ENCODE measurements at regions not wholly inside any gene's neighbourhood (a gene's known extent, or its start where the extent isn't known, plus 50 kb on each side); places are given as distances from the start of the nearest gene placed in this dataset.

DNA sequence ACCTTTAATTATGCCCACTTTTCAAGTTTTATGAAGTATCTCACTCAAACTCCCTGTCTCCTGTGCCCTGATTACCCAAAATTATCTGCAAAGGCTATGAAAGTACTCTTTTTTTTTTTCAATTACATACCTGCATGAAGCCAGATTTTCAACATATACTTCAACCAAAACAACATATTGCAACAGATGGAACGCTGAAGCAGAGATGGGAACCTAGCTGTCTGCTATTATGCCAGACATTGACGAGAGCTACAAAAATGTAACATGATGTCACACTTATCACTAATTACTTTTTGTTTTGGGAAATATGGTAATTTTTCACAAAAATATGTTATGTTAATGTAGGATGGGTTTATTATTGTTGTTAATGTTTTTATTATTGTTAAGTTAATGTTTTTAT, 86.5 kb upstream of the SLC1A3 start:
- Histone ChIP-seq H3K4me2 (ENCODE audit: low read depth, low read length) (no peak overlapping the region), H2AFZ (ENCODE audit: low read length) (no peak overlapping the region), H3K4me3 (ENCODE audit: low read length) (no peak overlapping the region), H3K27ac (ENCODE audit: low read length) (no peak overlapping the region), H3K36me3 (replicated peaks; ENCODE audit: insufficient read depth, low read length) (no peaks in the 10 kb centered on the region), H3K27me3 (replicated peaks; ENCODE audit: insufficient read depth, low read length) (no peaks in the 10 kb centered on the region), H3K79me2 (ENCODE audit: low read length) (no peaks in the 10 kb centered on the region), H3K9me3 (replicated peaks; ENCODE audit: insufficient read depth, low read length) (no peaks in the 10 kb centered on the region), H4K20me1 (ENCODE audit: insufficient read depth, low read length) (no peaks in the 10 kb centered on the region), H3K4me1 (ENCODE audit: low read length) (no peaks in the 10 kb centered on the region), H3K9ac (ENCODE audit: low read length) (no peak overlapping the region), H3K9me2 (replicated peaks; ENCODE audit: insufficient read depth, low read length) (no peaks in the 10 kb centered on the region), H3F3A (ENCODE audit: insufficient read depth, low read length) (no peaks in the 10 kb centered on the region)
- TF ChIP-seq, protein P1, sequence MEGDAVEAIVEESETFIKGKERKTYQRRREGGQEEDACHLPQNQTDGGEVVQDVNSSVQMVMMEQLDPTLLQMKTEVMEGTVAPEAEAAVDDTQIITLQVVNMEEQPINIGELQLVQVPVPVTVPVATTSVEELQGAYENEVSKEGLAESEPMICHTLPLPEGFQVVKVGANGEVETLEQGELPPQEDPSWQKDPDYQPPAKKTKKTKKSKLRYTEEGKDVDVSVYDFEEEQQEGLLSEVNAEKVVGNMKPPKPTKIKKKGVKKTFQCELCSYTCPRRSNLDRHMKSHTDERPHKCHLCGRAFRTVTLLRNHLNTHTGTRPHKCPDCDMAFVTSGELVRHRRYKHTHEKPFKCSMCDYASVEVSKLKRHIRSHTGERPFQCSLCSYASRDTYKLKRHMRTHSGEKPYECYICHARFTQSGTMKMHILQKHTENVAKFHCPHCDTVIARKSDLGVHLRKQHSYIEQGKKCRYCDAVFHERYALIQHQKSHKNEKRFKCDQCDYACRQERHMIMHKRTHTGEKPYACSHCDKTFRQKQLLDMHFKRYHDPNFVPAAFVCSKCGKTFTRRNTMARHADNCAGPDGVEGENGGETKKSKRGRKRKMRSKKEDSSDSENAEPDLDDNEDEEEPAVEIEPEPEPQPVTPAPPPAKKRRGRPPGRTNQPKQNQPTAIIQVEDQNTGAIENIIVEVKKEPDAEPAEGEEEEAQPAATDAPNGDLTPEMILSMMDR (IDR thresholded peaks at IDR 0.05; ENCODE audit: low read length) = no peak
- no peak for TF ChIP-seq EZH2 (optimal IDR thresholded peaks at IDR 0.05; ENCODE audit: low read depth, low read length)
- TF ChIP-seq EZH2phosphoT487 (IDR thresholded peaks at IDR 0.05; ENCODE audit: low read length) = no peak
- DNase-seq = no peak

GRCh38 chr5:36521219-36521618, 85.2 kb upstream of the SLC1A3 start:
- Histone ChIP-seq H3K79me2 (ENCODE audit: low read length) (no peaks in the 10 kb centered on the region), H3K9ac (ENCODE audit: low read length) (no peak overlapping the region), H3K27me3 (replicated peaks; ENCODE audit: insufficient read depth, low read length) (no peaks in the 10 kb centered on the region), H3F3A (ENCODE audit: insufficient read depth, low read length) (no peaks in the 10 kb centered on the region), H3K9me3 (replicated peaks; ENCODE audit: insufficient read depth, low read length) (no peaks in the 10 kb centered on the region), H3K4me1 (ENCODE audit: low read length) (no peaks in the 10 kb centered on the region), H4K20me1 (ENCODE audit: insufficient read depth, low read length) (no peaks in the 10 kb centered on the region), H2AFZ (ENCODE audit: low read length) (no peak overlapping the region), H3K27ac (ENCODE audit: low read length) (no peak overlapping the region), H3K4me3 (ENCODE audit: low read length) (no peak overlapping the region), H3K9me2 (replicated peaks; ENCODE audit: insufficient read depth, low read length) (no peaks in the 10 kb centered on the region), H3K4me2 (ENCODE audit: low read depth, low read length) (no peak overlapping the region), H3K36me3 (replicated peaks; ENCODE audit: insufficient read depth, low read length) (no peaks in the 10 kb centered on the region)
- TF ChIP-seq EZH2 (optimal IDR thresholded peaks at IDR 0.05; ENCODE audit: low read depth, low read length) = no peak
- no peak for TF ChIP-seq EZH2phosphoT487 (IDR thresholded peaks at IDR 0.05; ENCODE audit: low read length)
- TF ChIP-seq, protein P1 (IDR thresholded peaks at IDR 0.05; ENCODE audit: low read length) = no peak
- DNase-seq = no peak

- Histone ChIP-seq H3F3A (ENCODE audit: insufficient read depth, low read length) (no peaks in the 10 kb centered on the region), H3K27me3 (replicated peaks; ENCODE audit: insufficient read depth, low read length) (no peaks in the 10 kb centered on the region), H3K4me3 (ENCODE audit: low read length) (no peak overlapping the region), H2AFZ (ENCODE audit: low read length) (no peak overlapping the region), H3K27ac (ENCODE audit: low read length) (no peak overlapping the region), H3K79me2 (ENCODE audit: low read length) (no peaks in the 10 kb centered on the region), H3K9me2 (replicated peaks; ENCODE audit: insufficient read depth, low read length) (no peaks in the 10 kb centered on the region), H3K4me1 (ENCODE audit: low read length) (no peaks in the 10 kb centered on the region), H3K36me3 (replicated peaks; ENCODE audit: insufficient read depth, low read length) (no peaks in the 10 kb centered on the region), H3K4me2 (ENCODE audit: low read depth, low read length) (no peak overlapping the region), H3K9ac (ENCODE audit: low read length) (no peak overlapping the region), H4K20me1 (ENCODE audit: insufficient read depth, low read length) (no peaks in the 10 kb centered on the region), H3K9me3 (replicated peaks; ENCODE audit: insufficient read depth, low read length) (no peaks in the 10 kb centered on the region)
- TF ChIP-seq, protein P1 (IDR thresholded peaks at IDR 0.05; ENCODE audit: low read length) = no peak
- TF ChIP-seq EZH2phosphoT487 (IDR thresholded peaks at IDR 0.05; ENCODE audit: low read length) = no peak
- no peak for TF ChIP-seq EZH2 (optimal IDR thresholded peaks at IDR 0.05; ENCODE audit: low read depth, low read length)
- no peak for DNase-seq
These were observed 84.3 kb upstream of the SLC1A3 start for GRCh38 chr5:36521838-36522745.
